ENCODE measurements at regions not wholly inside any gene's neighbourhood (a gene's known extent, or its start where the extent isn't known, plus 50 kb on each side); places are given as distances from the start of the nearest gene placed in this dataset.

GRCh38 chr13:80278706-80279105 is 62.2 kb downstream of the SPRY2 start:
- TF ChIP-seq YY1 (IDR thresholded peaks at IDR 0.05): no peak
- no peak for TF ChIP-seq CTCF (IDR thresholded peaks at IDR 0.05; ENCODE audit: low read depth, low read length, missing input control)
- TF ChIP-seq, protein P1, sequence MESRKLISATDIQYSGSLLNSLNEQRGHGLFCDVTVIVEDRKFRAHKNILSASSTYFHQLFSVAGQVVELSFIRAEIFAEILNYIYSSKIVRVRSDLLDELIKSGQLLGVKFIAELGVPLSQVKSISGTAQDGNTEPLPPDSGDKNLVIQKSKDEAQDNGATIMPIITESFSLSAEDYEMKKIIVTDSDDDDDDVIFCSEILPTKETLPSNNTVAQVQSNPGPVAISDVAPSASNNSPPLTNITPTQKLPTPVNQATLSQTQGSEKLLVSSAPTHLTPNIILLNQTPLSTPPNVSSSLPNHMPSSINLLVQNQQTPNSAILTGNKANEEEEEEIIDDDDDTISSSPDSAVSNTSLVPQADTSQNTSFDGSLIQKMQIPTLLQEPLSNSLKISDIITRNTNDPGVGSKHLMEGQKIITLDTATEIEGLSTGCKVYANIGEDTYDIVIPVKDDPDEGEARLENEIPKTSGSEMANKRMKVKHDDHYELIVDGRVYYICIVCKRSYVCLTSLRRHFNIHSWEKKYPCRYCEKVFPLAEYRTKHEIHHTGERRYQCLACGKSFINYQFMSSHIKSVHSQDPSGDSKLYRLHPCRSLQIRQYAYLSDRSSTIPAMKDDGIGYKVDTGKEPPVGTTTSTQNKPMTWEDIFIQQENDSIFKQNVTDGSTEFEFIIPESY (IDR thresholded peaks at IDR 0.05): no peak
- no peak for TF ChIP-seq SP1 (IDR thresholded peaks at IDR 0.05)
- TF ChIP-seq GABPA (IDR thresholded peaks at IDR 0.05 in 1 of 2, conservative IDR thresholded peaks at IDR 0.05 in 1 of 2): no peak
- no peak for TF ChIP-seq JUND (IDR thresholded peaks at IDR 0.05)
- no peak for TF ChIP-seq MAX (IDR thresholded peaks at IDR 0.05)
- TF ChIP-seq TAF1 (conservative IDR thresholded peaks at IDR 0.05): no peak
- TF ChIP-seq, protein P2, sequence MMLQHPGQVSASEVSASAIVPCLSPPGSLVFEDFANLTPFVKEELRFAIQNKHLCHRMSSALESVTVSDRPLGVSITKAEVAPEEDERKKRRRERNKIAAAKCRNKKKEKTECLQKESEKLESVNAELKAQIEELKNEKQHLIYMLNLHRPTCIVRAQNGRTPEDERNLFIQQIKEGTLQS (IDR thresholded peaks at IDR 0.05): no peak
- TF ChIP-seq RAD21 (IDR thresholded peaks at IDR 0.05): no peak
- TF ChIP-seq EGR1 (IDR thresholded peaks at IDR 0.05; ENCODE audit: low read depth in 2 of 2): no peak
- no peak for TF ChIP-seq REST (IDR thresholded peaks at IDR 0.05)

Data from liver (tissue), 3 donors.